GM18873 (cell line): ENCODE measurements at regions not wholly inside any gene's neighbourhood (a gene's known extent, or its start where the extent isn't known, plus 50 kb on each side); places are given as distances from the start of the nearest gene placed in this dataset.
"Not testable (repeated sequence)": the region's sequence is repeated elsewhere in the genome, so short reads cannot be mapped to it uniquely, and the experiment has no call there.

Experiments
- ATAC-seq: cut with Tn5 transposase; IDR thresholded peaks from one replicate; pipeline ENCODE4 v1.9.1; 2021; ENCODE audit warnings: mild to moderate bottlenecking, moderate library complexity, moderate number of reproducible peaks; ENCODE audit not compliant: unreplicated experiment, low FRiP score

GRCh38 chr10:28434063-28434462, 98.9 kb upstream of the WAC start:
- ATAC-seq: no peak

GRCh38 chr10:28442403-28442802, 90.5 kb upstream of the WAC start:
- no peak for ATAC-seq

GRCh38 chr10:28444031-28444430, 88.9 kb upstream of the WAC start:
- no peak for ATAC-seq

- ATAC-seq: no peak
Observed at GRCh38 chr10:28445516-28445915, 87.4 kb upstream of the WAC start.

GRCh38 chr10:28449382-28449781, 83.5 kb upstream of the WAC start:
- ATAC-seq: no peak

- no peak for ATAC-seq
Observed at GRCh38 chr10:28449926-28450325, 83.0 kb upstream of the WAC start.

- ATAC-seq: no peak
Observed at GRCh38 chr10:28453926-28454325, 79.0 kb upstream of the WAC start.

GRCh38 chr10:28457110-28457509, 75.8 kb upstream of the WAC start:
- no peak for ATAC-seq

GRCh38 chr10:28457873-28458272, 75.0 kb upstream of the WAC start:
- not testable (repeated sequence) for ATAC-seq

GRCh38 chr10:28459453-28460144, 73.3 kb upstream of the WAC start:
- no peak for ATAC-seq

GRCh38 chr10:28463141-28463540, 69.8 kb upstream of the WAC start:
- no peak for ATAC-seq

- ATAC-seq: no peak
Observed at GRCh38 chr10:28463676-28464395, 69.1 kb upstream of the WAC start.

GRCh38 chr10:28467615-28468014, 65.3 kb upstream of the WAC start:
- no peak for ATAC-seq

- no peak for ATAC-seq
Observed at GRCh38 chr10:28468707-28469483, 64.0 kb upstream of the WAC start.

- ATAC-seq: no peak
Observed at GRCh38 chr10:28470873-28471651, 61.9 kb upstream of the WAC start.

GRCh38 chr10:28471652-28472050, 61.3 kb upstream of the WAC start:
- no peak for ATAC-seq

- no peak for ATAC-seq
Observed at GRCh38 chr10:28478646-28479045, 54.3 kb upstream of the WAC start.

GRCh38 chr10:28479425-28479865, 53.5 kb upstream of the WAC start:
- no peak for ATAC-seq

- no peak for ATAC-seq
Observed at GRCh38 chr10:28479927-28480627, 52.8 kb upstream of the WAC start.

GRCh38 chr10:28480628-28480965, 52.3 kb upstream of the WAC start:
- ATAC-seq: no peak
